ENCODE measurements at regions not wholly inside any gene's neighbourhood (a gene's known extent, or its start where the extent isn't known, plus 50 kb on each side); places are given as distances from the start of the nearest gene placed in this dataset.

GRCh38 chr2:196448407-196449079 lies 191.0 kb upstream of the CCDC150 start:
- H3K79me2 ChIP-seq (ENCODE audit: insufficient read depth, low read length), result no peaks in the 10 kb centered on the region
- H2AK5ac ChIP-seq (ENCODE audit: insufficient read length, low read length), result no peak overlapping the region
- no peaks in the 10 kb centered on the region for H3K23me2 ChIP-seq (ENCODE audit: insufficient read length, low read depth, low read length, poor library complexity, severe bottlenecking)
- no peak overlapping the region for H3K4me3 Mint-ChIP-seq
- no peak overlapping the region for H2BK15ac ChIP-seq (ENCODE audit: low read depth, low read length)
- no peak overlapping the region for H3K23ac ChIP-seq (ENCODE audit: insufficient read length, low read depth, low read length)
- no peak overlapping the region for H3K4ac ChIP-seq (ENCODE audit: low read depth, low read length)
- no peaks in the 10 kb centered on the region for H3K27me3 Mint-ChIP-seq (ENCODE audit: low read depth)
- H3K4me1 ChIP-seq (ENCODE audit: insufficient read depth, low read length), result no peaks in the 10 kb centered on the region
- no peak overlapping the region for H2BK5ac ChIP-seq (ENCODE audit: insufficient read length, low read length)
- no peak overlapping the region for H3K9ac ChIP-seq (ENCODE audit: extremely low read depth, insufficient read length, low read length)
- H4K20me1 ChIP-seq (ENCODE audit: control insufficient read depth, insufficient read depth, insufficient read length), result no peaks in the 10 kb centered on the region
- TF ChIP-seq CTCF (conservative IDR thresholded peaks at IDR 0.05), result no peak
- no peaks in the 10 kb centered on the region for H3K79me1 ChIP-seq (ENCODE audit: insufficient read depth, low read depth, low read length, poor library complexity, severe bottlenecking)
- H3K18ac ChIP-seq (ENCODE audit: insufficient read length, low read depth, low read length), result no peak overlapping the region
- WGBS (ENCODE audit: extremely low coverage, insufficient read length, low lambda C conversion rate), result no CpG with 5 or more reads among the region's 5 CpGs
- no peaks in the 10 kb centered on the region for H3K36me3 Mint-ChIP-seq (ENCODE audit: insufficient read depth in 1 of 3, low read depth in 3 of 3)
- no peak overlapping the region for H2BK20ac ChIP-seq (ENCODE audit: low read depth, low read length, poor library complexity, severe bottlenecking)
- no peaks in the 10 kb centered on the region for H3K9me3 Mint-ChIP-seq
- no peak for DNase-seq
- no peak overlapping the region for H4K91ac ChIP-seq (ENCODE audit: insufficient read length, low read depth, low read length)
- H2BK12ac ChIP-seq (ENCODE audit: insufficient read length, low read depth, low read length), result no peak overlapping the region
- no peak overlapping the region for H2AFZ ChIP-seq (ENCODE audit: low read length)
- H3K56ac ChIP-seq (ENCODE audit: insufficient read length, low read depth, low read length), result no peak overlapping the region
- no peak overlapping the region for H3K4me2 ChIP-seq (ENCODE audit: insufficient read depth, insufficient read length, low read length)
- H3K27me3 ChIP-seq (ENCODE audit: insufficient read depth, low read length), result no peaks in the 10 kb centered on the region
- no peak overlapping the region for H4K8ac ChIP-seq (replicated peaks; ENCODE audit: insufficient read length, low read depth, low read length)
- no peak overlapping the region for H3K27ac Mint-ChIP-seq
- peaks cover 5 to 7% of the 10 kb centered on the region in 2 experiments; a peak in 3 of 4 replicates for H3K4me1 Mint-ChIP-seq
- no peak overlapping the region for H3K27ac ChIP-seq (ENCODE audit: insufficient read length, low read depth, low read length)
- no peak overlapping the region for H3T11ph ChIP-seq (ENCODE audit: low read length)
- no peak overlapping the region for H3K14ac ChIP-seq (ENCODE audit: insufficient read depth, low read length)
- H2BK120ac ChIP-seq (ENCODE audit: low read depth, low read length, poor library complexity, severe bottlenecking), result no peak overlapping the region
- H4K5ac ChIP-seq (ENCODE audit: insufficient read length, low read depth, low read length), result no peak overlapping the region
- H3K9me3 ChIP-seq (ENCODE audit: control insufficient read depth, low read depth, low read length), result no peaks in the 10 kb centered on the region

Measured in H9 (cell line).